Inflammatory macrophage (primary cell): ENCODE measurements at regions not wholly inside any gene's neighbourhood (a gene's known extent, or its start where the extent isn't known, plus 50 kb on each side); places are given as distances from the start of the nearest gene placed in this dataset.
"Not testable (repeated sequence)": the region's sequence is repeated elsewhere in the genome, so short reads cannot be mapped to it uniquely, and the experiment has no call there.

ENCODE experiments used
- DNase-seq, 2 donors: peaks; one replicate each; pipeline ENCODE4 v3.0.0-alpha.2; 2020 to 2022

DNA sequence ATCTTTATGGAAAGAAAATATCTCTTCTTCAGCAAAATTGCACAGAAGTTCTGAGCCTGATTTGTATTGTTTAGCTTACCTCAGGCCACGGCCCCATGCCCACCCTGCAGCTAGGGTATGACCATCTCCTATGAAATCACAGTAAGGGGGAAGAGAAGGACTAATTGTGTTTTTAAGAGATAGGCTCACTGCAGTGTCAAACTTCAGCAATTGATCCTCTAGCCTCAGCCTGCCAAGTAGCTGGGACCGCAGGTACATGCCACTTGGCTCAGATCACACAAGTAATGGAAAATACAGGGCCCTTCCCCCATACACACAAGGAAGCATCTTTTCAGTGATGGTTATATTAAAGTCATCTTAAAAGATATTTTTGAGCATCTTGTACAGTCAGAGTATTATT, 60.0 kb downstream of the DMAC1 start:
- no peak for DNase-seq

- DNase-seq, result no peak
Measured at GRCh38 chr9:7735311-7735710, 64.3 kb downstream of the DMAC1 start.

- no peak for DNase-seq
Measured at GRCh38 chr9:7730164-7730445, 69.5 kb downstream of the DMAC1 start.

DNA sequence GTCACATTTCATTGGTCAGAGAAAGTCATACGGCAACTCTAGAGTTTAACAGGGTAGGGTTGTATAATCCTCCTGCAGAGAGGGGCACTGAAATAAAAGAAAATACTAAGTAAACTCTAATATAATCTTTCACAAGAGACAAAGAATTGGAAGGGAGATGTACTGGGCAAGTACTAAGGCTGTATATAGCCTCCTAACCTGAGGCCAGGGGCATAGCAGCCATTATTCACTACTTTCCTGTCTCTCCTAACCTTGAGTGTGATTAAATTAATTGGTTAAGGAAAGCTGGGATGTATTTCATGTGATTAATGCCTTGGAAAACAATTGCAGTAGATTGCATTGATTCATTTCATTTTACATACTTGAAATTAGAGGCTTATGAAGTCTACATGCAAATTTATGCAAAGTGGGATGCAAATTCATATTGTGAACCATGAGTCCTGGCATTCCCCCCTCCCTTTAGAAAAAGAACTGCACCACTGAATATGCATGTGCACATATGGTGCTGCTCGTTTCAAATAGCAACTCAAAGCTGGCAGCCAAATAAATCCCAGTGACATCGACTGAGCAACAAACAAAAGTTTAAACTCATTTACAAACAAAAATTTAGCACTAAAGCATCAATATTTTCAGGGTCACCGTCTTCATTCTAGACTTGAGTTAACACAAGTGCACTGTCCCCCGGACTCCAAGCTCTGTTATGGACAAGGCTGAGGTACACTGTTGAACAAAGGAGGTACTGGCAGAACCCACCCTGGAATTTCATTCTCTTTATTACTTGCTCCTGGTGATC, 70.0 kb downstream of the DMAC1 start:
- no peak for DNase-seq

DNA sequence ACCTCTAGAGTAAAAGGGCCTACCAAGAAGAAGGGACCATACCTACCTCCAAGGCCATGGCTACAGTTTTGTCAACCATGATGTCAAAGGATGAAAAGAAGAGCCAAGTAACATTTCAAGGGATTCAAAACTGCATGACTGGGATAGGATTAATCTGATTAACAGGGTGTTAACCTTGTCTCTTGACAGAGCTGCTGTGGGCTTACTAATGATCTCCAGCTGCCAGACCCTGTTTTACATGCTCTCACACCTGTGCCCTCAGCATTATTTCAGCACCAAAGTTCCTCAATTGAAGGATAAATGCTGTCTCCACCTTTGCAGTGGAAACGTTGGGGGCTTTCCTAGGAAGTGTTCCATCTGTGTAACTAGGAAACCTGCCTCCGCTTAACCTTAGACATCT, 78.3 kb downstream of the DMAC1 start:
- DNase-seq, result no peak

DNA sequence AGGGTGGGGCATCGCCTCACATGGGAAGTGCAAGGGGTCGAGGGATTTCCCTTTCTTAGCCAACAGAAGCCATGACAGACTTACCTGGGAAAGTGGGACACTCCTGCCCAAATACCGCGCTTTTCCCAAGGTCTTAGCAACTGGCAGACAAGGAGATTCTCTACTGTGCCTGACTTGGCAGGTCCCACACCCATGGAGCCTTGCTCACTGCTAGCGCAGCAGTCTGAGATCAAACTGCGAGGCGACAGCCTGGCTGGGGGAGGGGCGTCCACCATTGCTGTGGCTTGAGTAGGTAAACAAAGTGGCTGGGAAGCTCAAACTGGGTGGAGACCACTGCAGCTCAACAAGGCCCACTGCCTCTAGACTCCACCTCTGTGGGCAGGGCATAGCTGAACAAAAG, 86.5 kb downstream of the DMAC1 start:
- DNase-seq, result not testable (repeated sequence)

GRCh38 chr9:7710686-7711085, 88.9 kb downstream of the DMAC1 start:
- DNase-seq, result no peak

DNA sequence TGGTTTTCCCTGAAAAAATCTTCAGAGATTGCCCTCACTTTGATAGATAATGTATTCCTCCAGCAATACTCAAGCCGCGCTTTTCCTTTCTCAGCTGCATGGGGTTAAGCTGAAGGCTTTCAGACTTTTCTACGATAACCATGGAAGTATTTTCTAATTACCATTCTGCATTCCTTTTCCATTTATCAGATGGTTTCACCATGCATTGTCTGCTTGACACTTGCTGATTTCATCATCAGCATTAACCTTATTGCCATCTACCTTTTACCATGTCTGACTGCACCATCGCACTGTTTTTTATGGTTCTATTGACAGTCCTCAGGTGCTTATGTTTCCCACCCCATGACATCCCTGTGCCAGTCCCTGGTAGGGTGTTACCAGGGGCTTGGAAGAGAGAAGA, 91.6 kb downstream of the DMAC1 start:
- DNase-seq, result no peak

GRCh38 chr9:7704543-7704942, 95.0 kb downstream of the DMAC1 start:
- DNase-seq, result no peak

- no peak for DNase-seq
Measured at GRCh38 chr9:7691909-7692308, 107.7 kb downstream of the DMAC1 start.

- DNase-seq, result no peak
Measured at GRCh38 chr9:7690014-7690413, 109.6 kb downstream of the DMAC1 start.

DNA sequence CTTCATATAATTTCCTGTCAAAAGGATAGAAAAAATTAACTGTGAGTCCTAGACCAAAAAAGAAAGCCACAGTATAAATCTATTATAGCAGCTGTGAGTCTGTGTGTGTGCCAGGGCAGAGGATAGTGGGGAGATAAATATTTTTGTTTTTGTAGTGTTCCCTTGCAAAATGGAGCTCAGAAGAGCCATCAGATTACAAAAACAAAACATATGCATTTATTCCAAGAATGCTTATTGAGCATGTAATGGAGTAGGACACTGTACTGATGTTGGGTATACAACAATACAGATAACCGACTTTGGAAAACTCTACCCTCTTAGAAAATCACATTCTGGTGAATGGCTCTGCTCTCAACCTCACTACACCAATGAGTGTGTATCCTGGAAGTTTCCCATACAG, 111.0 kb downstream of the DMAC1 start:
- no peak for DNase-seq

GRCh38 chr9:7676609-7677156, 122.9 kb downstream of the DMAC1 start:
- DNase-seq, result no peak

GRCh38 chr9:7671847-7672246, 127.7 kb downstream of the DMAC1 start:
- DNase-seq, result no peak

GRCh38 chr9:7668541-7668940, 131.0 kb downstream of the DMAC1 start:
- no peak for DNase-seq

GRCh38 chr9:7665874-7666273, 133.7 kb downstream of the DMAC1 start:
- DNase-seq, result no peak

- no peak for DNase-seq
Measured at GRCh38 chr9:7659766-7660165, 139.8 kb downstream of the DMAC1 start.

GRCh38 chr9:7656636-7657035, 142.9 kb downstream of the DMAC1 start:
- no peak for DNase-seq

- no peak for DNase-seq
Measured at GRCh38 chr9:7653262-7653661, 146.3 kb downstream of the DMAC1 start.

GRCh38 chr9:7640231-7640630, 159.3 kb downstream of the DMAC1 start:
- DNase-seq, result no peak

DNA sequence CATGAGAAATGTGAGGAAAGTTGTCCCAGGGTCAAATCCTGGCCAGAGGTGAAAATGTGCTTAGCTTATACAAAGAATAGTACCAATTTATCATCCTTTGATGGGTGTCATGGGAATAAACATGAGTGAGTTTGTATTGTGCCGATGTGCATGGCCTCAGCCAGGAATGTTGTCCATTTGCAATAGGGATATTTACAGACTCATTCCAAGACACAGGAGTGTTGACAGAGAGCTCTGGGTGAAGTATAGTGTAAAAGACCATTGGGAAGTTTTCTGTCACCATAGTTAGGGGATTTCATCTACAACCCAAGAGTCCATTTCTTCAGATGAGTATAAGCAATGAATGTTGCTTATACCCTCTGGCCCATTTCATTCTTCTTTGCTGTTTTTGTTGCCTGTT, 160.1 kb downstream of the DMAC1 start:
- no peak for DNase-seq

DNA sequence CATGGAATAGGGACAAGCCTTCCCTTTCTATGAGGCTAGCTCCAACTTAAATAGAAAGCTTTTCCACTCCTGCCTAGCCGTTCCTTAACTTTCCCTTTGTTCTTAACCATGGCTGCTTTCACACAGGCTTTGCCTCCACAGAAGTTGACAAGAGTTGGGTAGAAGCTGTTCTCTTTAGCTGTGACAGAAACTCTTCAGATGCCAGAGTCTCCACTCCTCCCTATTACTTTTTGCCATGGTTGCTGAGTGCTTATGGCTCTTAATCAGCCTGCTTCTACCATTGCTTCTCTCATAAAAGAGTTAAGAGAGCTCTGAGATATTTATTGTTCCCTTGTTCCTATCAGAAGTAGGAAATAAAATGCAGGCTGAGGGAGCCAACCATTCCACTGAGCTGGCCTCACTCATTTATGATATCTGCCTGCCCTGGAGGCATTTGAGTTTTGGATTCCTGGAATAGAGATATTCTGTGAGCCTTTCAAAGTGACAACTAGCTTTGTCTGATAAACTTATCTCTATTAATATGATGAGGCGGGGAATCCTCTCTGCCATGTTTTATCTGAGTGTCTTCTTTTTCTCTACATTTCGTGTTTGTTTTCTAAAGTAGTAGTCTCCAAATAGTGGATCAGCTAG, 162.6 kb downstream of the DMAC1 start:
- DNase-seq, result no peak

DNA sequence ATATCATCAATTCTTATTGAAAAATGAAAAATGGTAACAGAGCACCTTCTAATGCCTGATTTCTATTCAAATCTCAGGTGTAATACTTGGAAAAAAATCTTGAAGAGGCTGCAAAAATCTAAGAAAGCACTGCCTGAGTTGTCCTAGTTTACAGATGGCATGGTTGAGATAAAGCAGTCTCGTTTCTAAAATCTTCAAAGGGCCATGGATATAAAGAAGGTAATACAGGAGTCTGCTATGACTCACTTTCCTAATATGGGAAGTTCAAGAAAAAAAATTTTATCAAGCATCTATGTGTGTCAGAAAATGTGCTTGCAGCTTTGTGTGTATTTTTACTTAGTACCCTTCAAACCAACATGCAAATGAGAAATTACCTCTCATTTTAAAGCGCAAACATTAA, 163.3 kb downstream of the DMAC1 start:
- no peak for DNase-seq

DNA sequence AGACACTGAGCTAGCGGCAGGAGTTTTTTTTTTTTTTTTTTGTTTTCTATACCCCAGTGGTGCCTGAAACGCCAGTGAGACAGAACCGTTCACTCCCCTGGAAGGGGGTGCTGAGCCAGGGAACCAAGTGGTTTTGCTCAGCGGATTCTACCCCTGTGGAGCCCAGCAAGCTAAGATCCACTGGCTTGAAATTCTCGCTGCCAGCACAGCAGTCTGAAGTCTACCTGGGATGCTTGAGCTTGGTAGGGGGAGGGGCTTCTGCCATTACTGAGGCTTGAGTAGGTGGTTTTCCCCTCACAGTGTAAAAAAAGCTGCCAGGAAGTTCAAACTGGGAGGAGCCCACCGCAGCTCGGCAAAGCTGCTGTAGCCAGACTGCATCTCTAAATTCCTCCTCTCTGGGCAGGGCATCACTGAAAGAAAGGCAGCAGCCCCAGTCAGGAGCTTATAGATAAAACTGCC, 173.0 kb downstream of the DMAC1 start:
- not testable (repeated sequence) for DNase-seq
